Stimulated activated CD4-positive, alpha-beta T cell treated with anti-CD3 and anti-CD28 coated beads, Interleukin-15, amount 100 ng/mL, for 1 hour (primary cell): ENCODE measurements at regions not wholly inside any gene's neighbourhood (a gene's known extent, or its start where the extent isn't known, plus 50 kb on each side); places are given as distances from the start of the nearest gene placed in this dataset.
"Not testable (repeated sequence)": the region's sequence is repeated elsewhere in the genome, so short reads cannot be mapped to it uniquely, and the experiment has no call there.

Source experiments
- DNase-seq, 2 donors: peaks; one replicate each; pipeline ENCODE4 v3.0.0-alpha.2; 2020; ENCODE audit warnings: low read depth in 1 of 2, low spot score in 1 of 2

- DNase-seq, result no peak
Measured at GRCh38 chr5:155114655-155115054, 101.1 kb downstream of the KIF4B start.

DNA sequence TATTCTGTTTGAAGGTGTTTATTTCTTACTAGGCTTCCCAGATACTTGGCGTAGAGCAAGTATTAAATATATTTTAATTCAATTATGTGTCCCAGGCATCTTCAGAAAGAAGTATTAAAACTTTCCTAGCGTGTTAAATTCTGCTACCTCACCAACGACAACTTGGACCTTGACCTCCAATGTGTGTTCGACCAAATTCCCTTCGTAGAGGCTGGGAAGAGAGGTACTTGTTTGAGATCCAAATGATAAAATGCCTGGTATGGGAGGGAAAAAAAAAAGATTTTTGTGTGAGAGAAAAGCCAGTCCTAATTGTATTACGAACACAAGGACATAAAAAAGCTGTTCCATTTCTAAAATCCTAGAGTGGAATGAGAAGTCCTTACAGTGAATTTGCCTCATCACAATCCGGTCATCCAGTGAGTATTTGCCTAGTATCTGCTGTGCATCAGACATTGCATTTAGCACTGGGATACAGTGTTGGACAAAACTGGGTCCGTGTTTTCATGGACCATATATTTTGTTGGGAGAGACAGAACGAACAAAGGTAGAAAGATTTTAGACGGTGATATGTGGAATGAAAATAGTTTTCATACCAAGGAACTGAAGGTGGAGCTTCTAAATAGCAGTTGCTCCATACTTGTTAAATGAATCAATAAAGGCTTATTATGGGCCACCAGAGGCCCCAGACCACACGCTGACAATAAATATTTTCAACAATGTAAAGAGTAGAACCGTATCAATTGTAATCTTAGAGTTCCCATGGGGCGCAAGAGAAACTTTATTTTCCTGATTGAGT is 103.1 kb downstream of the KIF4B start:
- no peak for DNase-seq

GRCh38 chr5:155125551-155126095 is 112.1 kb downstream of the KIF4B start:
- DNase-seq, result no peak

GRCh38 chr5:155126573-155126972 is 113.0 kb downstream of the KIF4B start:
- no peak for DNase-seq

DNA sequence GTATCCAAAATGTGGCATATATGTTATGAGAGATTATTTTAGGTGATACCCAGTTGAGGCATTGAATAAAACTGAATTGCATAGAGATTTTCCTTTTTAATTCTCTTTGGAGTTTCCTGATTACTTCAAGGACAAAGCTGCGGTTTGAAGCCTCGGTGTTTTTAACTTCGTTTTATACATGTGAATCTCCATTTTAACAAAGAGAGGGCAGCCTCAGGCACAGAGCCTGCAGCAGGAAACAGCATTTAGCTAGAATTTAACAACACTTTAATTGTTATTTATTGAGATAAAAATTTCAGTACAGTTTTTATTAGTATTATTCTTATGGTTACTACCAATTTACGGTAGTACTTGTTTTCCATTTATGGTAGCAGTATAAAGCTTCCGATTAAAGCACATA is 114.0 kb downstream of the KIF4B start:
- no peak for DNase-seq

DNA sequence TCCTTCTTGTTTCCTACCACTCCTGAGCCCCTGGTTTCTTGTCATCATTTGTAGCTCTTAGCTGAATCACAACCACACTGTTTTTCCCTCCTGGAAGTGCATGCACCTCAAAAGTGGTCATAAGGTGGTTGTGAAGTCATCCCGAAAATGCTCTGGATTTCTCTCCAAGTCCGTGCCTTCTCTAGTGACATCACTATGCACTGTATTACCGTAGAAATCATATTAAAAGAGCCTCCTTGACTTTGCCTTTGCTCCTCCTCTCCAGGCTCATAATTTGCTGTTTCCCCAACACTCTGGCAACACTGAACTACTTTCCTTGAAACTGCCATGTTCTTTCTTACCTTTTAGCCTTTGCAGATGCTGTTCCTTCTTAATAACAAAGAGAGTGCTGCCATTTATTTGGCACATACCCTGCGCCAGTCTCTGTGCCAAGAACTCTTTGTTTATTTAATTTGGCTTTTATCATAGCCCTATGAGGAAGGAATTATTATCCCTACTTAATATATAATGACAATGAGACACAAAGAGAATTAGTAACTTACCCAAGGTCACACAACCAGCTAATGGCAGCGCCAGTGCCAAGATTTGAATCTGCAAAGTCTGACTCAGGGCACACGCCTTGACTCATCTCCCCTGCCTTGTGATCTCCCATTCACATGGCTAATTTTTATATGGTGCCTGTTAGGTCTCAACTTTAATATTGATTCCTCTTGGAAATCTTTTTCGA is 115.4 kb downstream of the KIF4B start:
- DNase-seq, result no peak

DNA sequence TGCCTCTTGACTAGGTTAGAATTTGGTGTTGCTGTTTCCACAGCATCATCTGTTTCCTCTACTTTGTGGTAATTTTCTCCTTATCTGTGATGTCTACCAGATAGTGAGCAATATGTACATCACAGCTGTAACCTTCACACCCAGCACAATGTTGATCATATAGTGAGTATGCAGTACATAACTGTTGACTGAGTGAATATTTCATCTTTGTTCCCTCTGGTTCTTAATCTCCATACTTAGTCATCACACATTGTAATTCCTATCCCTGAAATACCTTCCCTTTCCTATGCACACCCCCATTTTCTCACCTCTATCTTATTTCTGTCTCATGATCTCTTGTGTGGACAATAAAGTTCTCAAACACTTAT is 115.9 kb downstream of the KIF4B start:
- no peak for DNase-seq

DNA sequence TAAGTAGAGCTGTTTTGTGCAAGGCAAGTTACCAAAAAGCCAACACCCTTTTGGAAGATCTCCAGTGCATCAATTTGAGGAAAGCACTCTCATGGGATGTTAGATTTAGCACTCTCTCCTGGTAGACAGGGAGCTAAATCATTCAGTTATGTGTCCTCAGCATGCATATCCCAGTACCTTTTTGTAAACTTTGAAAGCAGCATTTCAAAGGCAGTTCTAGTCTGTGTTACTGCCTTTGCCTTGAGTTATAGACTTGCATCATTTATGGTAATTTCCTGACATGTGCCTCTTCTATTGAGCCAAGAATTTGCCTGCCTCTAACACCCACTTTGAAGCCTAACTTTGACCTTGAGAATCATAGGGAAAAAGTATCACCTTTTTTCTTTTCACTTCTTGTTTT is 120.6 kb downstream of the KIF4B start:
- DNase-seq, result no peak

DNA sequence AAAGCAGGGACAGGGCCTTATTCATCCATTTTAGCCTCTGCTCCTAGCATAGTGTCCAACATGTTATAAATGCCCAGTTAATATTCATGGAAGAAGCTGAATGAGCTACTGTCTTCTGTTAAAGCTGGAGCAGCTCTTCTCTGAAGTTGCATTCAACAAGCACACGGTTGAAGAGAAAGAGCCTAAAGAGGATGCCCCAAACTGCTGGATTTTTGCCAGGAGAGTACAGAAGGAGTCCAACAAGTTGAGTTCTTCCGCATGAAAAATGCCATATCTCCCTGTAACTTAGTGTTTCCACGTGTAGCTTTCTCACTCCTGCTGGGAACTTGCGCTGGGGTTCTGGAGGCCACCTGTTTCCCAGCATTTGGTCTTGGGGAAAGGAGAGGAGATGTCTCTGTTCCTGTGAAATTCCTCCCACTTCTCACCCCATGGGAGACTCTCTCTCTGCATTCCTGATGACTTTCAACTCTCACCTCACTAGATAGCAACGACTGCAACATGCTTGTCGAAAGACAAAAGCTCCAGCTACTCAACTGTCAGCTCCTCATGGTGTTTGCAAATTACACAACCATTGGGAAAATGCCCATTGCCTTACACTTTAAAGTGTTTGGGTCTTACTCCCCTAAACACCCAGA is 122.8 kb downstream of the KIF4B start:
- no peak for DNase-seq

- no peak for DNase-seq
Measured at GRCh38 chr5:155137683-155138082, 124.1 kb downstream of the KIF4B start.

- no peak for DNase-seq
Measured at GRCh38 chr5:155140646-155141045, 127.1 kb downstream of the KIF4B start.

DNA sequence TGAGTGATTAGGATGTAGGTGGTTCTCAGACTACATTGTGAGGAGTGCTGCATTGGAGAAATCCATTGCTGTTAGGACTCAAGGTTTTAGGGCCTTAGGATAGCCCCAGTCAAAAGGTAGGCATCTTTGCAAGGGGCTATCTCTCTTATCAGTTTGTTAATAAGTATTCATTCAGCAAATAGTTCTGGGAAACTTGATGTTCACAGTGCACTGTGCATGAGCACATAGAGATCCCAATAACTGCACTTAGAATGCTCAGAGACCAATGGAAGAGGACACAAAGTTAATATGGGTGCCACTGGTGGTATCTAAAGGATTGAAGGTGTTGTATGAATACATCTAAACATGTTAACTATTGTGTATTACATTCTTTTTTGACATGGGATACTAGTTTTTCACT is 131.4 kb downstream of the KIF4B start:
- no peak for DNase-seq

- DNase-seq, result no peak
Measured at GRCh38 chr5:155147222-155147621, 133.7 kb downstream of the KIF4B start.

DNA sequence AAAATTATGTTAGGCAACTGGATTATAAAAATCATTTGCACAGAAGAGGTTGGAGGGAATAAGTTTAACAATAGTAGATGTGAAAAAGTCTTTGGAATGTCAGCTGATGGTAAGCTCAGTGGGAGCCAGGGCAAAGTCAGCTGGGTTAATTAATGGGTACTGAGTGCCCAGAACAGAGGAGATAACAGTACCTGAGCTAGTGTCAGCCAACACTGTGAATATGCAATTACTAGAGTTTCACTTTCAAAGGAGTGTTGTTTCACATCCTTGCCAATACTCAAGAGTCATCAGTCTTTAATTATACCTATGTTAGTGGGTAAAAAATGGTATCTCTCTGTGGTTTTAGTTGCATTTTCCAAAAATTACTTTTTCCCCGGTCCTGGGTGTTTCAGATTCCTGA is 135.1 kb downstream of the KIF4B start:
- no peak for DNase-seq

- no peak for DNase-seq
Measured at GRCh38 chr5:155150012-155150411, 136.5 kb downstream of the KIF4B start.

DNA sequence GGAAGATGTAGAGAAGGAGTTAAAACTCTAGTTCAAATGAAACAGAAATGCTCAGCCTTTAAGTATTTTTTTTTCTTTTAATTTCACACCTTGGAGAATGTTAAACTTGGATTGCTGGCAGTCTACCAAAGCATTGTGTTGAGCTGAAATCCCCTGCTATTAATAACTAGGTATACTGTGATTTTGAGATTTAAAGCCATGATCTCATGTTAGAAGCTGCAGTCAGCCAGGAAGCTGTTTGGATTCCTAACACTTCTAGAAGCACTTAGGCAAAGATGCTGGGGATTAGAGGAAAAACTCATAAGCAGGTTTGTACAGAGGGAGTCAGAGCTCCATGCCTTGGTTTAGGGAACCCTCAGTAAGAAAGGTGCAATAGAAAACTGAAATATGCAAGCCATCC is 141.4 kb downstream of the KIF4B start:
- DNase-seq, result no peak

DNA sequence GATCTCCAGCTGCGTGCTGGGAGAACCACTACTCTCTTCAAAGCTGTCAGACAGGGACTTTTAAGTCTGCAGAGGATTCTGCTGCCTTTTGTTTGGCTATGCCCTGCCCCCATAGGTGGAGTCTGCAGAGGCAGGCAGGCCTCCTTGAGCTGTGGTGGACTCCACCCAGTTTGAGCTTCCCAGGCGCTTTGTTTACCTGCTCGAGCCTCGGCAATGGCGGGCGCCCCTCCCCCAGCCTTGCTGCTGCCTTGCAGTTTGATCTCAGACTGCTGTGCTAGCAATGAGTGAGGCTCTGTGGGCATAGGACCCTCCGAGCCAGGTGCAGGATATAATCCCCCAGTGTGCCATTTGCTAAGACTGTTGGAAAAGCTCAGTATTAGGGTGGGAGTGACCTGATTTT is 149.5 kb downstream of the KIF4B start:
- not testable (repeated sequence) for DNase-seq

GRCh38 chr5:155167736-155168135 is 154.2 kb downstream of the KIF4B start:
- DNase-seq, result no peak

DNA sequence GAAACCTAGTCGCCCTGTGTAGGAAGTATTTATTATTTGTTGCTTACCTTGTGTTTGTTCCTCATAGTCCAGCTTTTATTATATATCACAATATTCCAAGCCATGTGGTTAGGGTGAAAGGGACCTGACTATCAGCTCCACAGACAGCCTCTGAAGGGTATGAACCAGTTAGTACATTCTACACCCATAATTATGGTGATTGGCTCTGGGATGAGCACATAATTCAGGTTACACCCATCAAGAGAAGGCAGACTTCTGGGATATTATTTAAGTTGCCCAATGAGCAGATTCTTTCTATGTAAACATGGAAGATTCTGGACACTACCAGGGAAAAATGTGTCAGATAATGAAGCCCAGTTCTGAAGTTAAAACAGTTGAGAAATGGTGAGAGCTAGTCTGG is 168.0 kb downstream of the KIF4B start:
- no peak for DNase-seq

GRCh38 chr5:155189476-155189875 is 175.9 kb downstream of the KIF4B start:
- DNase-seq, result no peak

GRCh38 chr5:155189981-155190380 is 176.4 kb downstream of the KIF4B start:
- no peak for DNase-seq

DNA sequence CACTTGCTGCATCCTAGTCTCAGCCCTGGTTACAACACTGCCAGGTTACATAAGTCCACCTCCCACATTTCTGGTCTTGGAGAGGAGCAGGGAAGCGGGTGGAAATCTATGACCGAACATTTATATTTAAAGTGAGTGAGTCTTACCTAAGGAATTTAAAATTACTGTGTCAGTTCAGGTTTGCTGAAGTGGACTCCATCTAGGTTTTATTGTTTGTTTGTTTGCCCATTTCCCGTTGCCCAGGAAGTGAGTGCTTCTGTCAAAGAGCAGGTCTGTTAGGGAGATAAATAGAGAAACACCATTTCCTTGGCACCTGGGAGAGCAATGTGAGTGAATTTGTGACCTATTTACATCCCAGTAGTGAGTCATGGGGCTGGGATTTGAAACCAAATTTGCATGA is 179.5 kb downstream of the KIF4B start:
- DNase-seq, result no peak
